Neural cell (in vitro differentiated cells): ENCODE measurements at regions not wholly inside any gene's neighbourhood (a gene's known extent, or its start where the extent isn't known, plus 50 kb on each side); places are given as distances from the start of the nearest gene placed in this dataset.

Source experiments
- CTCF ChIP-seq: fragments of 450-650 bp; IDR thresholded peaks from 2 replicates; pipeline ENCODE4 v1.5.1; 2014; ENCODE audit warnings: antibody characterized with exemption, mild to moderate bottlenecking, moderate library complexity; ENCODE audit not compliant: poor library complexity, severe bottlenecking
- POLR2AphosphoS5 ChIP-seq: IDR thresholded peaks from 2 replicates; pipeline ENCODE4 v1.6.1; 2012
- RAD21 ChIP-seq: fragments of 450-650 bp; conservative IDR thresholded peaks from 2 replicates; pipeline ENCODE4 v1.6.1; 2014; ENCODE audit warnings: antibody characterized with exemption, mild to moderate bottlenecking, moderate library complexity
- SMC3 ChIP-seq: fragments of 450-650 bp; conservative IDR thresholded peaks from 2 replicates; pipeline ENCODE4 v1.6.1; 2014; ENCODE audit warnings: antibody characterized with exemption, mild to moderate bottlenecking, moderate library complexity; ENCODE audit not compliant: poor library complexity
- TAF1 ChIP-seq: IDR thresholded peaks from 2 replicates; pipeline ENCODE4 v1.6.1; 2012; ENCODE audit warnings: low read depth

GRCh38 chr6:25042036-25042521 is 106.3 kb upstream of the RIPOR2 start:
- TF ChIP-seq CTCF: no peak
- TF ChIP-seq SMC3: no peak
- no peak for TF ChIP-seq POLR2AphosphoS5
- no peak for TF ChIP-seq TAF1
- no peak for TF ChIP-seq RAD21
